ENCODE measurements at regions not wholly inside any gene's neighbourhood (a gene's known extent, or its start where the extent isn't known, plus 50 kb on each side); places are given as distances from the start of the nearest gene placed in this dataset.

GRCh38 chr2:215216806-215217205 lies 78.4 kb upstream of the ABCA12 start:
- TF ChIP-seq EZH2 (IDR thresholded peaks at IDR 0.05; ENCODE audit: low read depth, unreplicated experiment): no peak
- TF ChIP-seq JUNB (IDR thresholded peaks at IDR 0.05; ENCODE audit: unreplicated experiment): no peak
- TF ChIP-seq CTCF (conservative IDR thresholded peaks at IDR 0.05; ENCODE audit: low read depth in 2 of 2): no peak
- no peak for TF ChIP-seq POLR2AphosphoS5 (IDR thresholded peaks at IDR 0.05; ENCODE audit: low read depth)
- TF ChIP-seq EZH2phosphoT487 (IDR thresholded peaks at IDR 0.05; ENCODE audit: unreplicated experiment): no peak
- no peak for TF ChIP-seq REST (IDR thresholded peaks at IDR 0.05; ENCODE audit: unreplicated experiment)
- no peak for TF ChIP-seq ETS1 (IDR thresholded peaks at IDR 0.05)

All from GM23338 (cell line).